HuH-7.5 (cell line): ENCODE measurements at regions not wholly inside any gene's neighbourhood (a gene's known extent, or its start where the extent isn't known, plus 50 kb on each side); places are given as distances from the start of the nearest gene placed in this dataset.
A peak's percentile ranks its signal among the peaks of the same experiment; 100 is the strongest.
"Not testable (repeated sequence)": the region's sequence is repeated elsewhere in the genome, so short reads cannot be mapped to it uniquely, and the experiment has no call there.

ENCODE experiments used
- DNase-seq: peaks from one replicate; pipeline ENCODE4 v3.0.0; 2011; ENCODE audit warnings: low spot score

GRCh38 chr1:200317236-200317635 lies 92.6 kb downstream of the ZNF281 start:
- no peak for DNase-seq

DNA sequence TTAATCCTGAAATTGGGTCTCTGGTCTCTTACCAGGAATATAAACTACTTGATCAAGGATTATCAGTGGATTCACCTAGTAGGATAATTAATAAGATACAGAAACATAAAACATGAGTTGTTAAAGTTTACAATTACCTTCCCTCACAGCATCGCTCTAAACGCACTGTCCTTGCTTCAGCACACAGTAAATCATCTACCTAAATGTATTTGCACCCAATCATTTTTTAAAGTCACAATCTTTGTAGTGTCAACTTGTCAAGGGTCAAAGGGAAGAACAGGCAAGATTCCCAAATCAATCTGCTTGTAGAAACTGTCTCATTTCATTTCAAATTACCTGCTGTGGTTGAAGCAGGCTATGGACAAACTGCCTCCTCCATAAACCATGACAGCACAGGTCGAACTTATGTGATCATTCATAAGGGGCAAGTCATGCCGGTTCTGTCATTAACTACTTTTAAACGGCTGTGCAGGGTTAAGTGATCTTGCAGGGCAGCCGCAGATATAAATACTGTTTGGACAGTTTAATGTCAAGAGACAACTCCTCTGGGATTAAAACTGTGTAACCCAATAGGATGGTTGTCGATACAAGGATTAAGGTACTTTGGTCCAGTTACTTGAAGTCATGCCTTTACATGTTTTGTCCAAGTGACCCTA lies 93.6 kb downstream of the ZNF281 start:
- DNase-seq: no peak

DNA sequence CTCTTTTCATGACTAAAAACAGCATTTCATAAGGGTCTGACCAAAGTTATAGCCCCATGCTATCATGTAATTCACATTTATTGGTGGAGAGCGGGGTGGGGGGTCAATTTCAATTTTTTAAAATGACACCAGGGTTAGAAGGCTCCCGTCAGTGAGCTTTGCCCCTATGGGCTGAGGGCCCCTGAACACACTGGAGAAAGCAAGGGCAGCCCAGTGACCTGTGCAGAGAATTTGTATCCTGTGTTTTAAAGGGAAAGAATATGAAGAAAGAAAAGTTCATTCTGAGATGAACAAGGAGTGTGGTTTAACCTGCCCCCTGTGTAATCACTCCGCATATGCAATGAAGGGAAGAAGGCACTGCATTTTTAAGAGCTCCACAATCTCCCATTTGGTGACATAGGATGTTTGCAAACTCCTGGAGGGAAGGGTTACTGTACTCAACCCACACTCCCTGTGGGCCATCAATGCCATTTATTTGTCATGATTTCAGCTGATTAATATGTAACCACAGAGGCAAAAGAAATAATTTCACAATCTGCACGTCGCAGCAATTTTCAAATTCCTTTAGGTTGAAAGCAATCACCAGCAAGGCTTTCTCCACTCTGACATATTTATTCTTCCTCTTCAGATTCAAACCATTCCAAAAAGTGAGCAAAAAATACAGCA lies 95.6 kb downstream of the ZNF281 start:
- DNase-seq: no peak

- DNase-seq: no peak
These were observed 98.6 kb downstream of the ZNF281 start for GRCh38 chr1:200311256-200311655.

DNA sequence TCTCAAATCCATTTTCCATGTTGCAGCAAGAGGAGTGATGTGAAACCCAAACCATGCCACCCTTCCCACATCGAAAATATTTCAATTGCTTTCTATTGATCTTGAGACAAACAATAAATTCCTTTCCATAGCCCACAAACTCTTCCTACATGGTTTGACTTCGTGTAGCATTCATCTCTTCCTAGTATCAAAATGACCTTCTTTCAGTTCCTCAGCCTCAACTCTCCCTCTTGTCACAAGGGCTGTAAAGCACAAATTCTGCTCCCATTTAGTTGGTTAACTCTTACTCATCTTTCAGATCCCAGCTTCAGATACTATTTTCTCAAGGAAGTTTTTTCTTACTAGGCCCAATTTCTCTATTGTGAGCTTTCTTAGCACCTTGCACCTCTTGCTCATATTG lies 99.0 kb downstream of the ZNF281 start:
- no peak for DNase-seq

DNA sequence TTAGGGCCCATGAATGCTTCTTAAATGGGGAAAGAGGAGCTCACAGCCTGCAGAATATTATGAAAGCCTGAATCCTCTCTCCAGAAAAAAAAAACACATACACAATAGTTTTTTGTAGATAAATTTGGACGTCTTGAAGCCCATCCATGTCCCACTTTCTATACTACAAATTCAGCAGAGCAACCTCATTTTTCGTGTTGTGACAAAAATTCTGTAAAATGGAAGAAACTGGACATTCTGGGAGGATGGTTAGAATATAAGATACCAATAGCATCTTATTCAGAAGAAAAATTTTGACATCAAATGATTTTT lies 102.1 kb downstream of the ZNF281 start:
- DNase-seq: no peak

DNA sequence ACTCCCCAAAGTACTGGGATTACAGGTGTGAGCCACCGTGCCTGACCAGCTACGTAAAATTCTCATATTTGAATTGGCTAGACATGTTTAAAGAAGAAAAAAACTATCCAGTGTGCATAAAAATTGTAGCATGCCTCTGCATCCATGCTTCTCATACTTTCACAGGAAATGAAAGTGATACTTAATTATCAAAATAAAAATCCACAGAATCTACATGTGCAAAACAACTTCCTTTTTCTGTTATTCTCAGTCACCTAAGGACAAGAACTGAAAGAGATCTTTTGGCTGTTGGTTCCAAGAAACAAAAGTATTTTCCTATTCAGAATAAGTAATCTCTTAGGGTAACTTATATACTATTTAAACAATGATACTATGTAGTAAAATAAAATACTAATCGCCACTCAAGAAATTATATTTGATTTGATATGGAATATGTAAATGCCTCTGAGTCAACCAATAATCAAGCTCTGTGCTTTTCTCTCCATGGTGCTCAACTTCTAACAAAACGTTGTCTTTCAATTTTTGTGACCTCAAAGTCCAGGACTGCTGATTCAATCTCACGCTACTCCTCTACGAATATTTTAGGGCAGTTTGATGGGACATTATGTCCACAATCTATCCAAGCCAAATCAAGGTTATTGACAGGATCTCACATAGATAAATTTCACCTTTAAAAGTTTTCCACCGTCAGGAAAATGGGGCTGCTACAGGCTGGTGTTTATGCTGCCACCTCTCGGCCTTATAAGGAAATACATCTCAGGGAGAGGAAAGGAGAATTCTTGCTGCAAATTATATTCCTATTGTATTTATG lies 102.7 kb downstream of the ZNF281 start:
- DNase-seq: no peak

GRCh38 chr1:200305806-200306205 lies 104.0 kb downstream of the ZNF281 start:
- no peak for DNase-seq

- no peak for DNase-seq
These were observed 105.7 kb downstream of the ZNF281 start for GRCh38 chr1:200304171-200304570.

DNA sequence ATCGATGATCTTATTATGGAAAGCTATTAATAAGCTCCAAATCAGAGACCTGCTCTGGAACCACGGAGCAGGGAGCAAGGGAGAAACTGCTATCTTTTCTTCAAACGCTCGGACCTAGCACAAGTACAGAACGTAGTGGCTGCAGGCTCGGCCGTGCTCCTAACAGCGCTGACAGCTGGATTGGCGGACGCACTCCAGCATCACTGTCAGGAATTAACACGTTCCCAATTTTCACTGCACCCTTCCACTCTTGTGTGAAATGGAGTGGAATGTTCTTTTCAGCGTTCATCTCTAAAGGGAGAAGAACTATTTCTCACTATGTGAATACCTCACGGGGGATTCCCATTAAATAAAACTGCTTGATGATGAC lies 106.9 kb downstream of the ZNF281 start:
- no peak for DNase-seq

GRCh38 chr1:200302192-200302920 lies 107.5 kb downstream of the ZNF281 start:
- peak; percentile 23 for DNase-seq

DNA sequence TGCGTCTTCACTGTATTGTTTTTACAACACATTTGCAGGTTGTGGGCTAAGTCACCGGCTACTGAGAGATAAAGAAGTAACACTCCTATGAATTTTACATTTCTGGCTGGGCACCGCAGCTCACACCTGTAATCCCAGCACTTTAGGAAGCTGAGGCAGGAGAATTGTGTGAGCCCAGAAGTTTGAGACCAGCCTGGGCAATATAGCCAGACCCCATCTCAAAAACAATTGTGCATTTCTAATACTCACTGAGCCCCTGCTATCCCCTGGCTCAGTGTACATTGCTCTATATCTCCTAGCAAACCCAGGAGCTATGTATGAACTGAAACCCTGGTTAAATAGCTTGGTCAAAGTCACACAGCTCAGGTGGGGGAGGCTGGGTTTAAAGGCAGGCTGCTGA lies 108.7 kb downstream of the ZNF281 start:
- no peak for DNase-seq

- DNase-seq: no peak
These were observed 110.3 kb downstream of the ZNF281 start for GRCh38 chr1:200299571-200299970.

- DNase-seq: no peak
These were observed 111.6 kb downstream of the ZNF281 start for GRCh38 chr1:200298242-200298641.

GRCh38 chr1:200296091-200296661 lies 113.7 kb downstream of the ZNF281 start:
- DNase-seq: peak; percentile 52

- no peak for DNase-seq
These were observed 115.6 kb downstream of the ZNF281 start for GRCh38 chr1:200294241-200294640.

GRCh38 chr1:200292699-200293098 lies 117.1 kb downstream of the ZNF281 start:
- DNase-seq: no peak

GRCh38 chr1:200291106-200291505 lies 118.7 kb downstream of the ZNF281 start:
- DNase-seq: no peak

DNA sequence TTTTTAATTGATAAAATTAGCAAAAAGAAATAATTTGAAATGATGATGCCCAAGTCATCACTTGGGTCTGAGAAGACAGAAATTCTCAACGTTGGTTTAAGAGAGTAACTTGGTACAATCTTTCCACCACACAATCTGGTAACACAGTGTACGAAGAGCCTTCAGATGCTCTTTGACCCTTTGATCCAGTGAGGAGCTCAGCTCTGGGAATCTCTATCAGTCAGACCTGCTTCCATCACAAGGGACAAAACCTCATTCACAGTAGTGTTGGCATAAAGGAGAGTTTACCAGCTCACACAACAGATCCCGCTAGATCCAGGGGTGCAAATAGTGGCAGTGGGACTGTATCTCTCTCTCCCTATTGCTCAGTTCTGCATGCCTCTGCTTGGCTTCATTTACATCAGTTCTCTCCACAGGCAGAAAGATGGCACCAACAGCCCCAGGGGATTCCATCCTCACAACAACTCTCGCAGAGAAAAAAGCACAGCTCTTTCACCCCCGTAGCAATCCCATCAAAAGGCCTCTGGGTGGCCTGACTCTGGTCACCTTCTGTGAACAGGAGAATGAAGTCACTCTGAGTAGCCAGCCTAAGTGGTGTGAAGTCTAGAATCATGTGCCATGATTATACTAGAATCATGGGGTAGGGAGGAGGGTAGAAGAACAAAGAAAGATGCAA lies 119.7 kb downstream of the ZNF281 start:
- DNase-seq: no peak

- no peak for DNase-seq
These were observed 121.6 kb downstream of the ZNF281 start for GRCh38 chr1:200288226-200288625.

DNA sequence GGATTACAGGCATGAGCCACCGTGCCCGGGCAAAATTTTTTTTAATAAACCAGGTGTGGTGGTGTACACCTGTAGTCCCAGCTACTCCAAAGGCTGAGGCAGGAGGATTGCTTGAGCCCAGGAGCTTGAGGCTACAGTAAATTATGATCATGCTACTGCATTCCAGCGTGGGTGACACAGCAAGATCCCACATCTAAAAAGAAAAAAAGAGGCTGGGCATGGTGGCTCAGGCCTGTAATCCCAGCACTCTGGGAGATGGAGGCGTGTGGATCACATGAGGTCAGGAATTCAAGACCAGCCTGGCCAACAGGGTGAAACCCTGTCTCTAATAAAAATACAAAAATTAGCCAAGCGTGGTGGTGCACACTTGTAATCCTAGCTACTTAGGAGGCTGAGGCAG lies 125.6 kb downstream of the ZNF281 start:
- not testable (repeated sequence) for DNase-seq
